Skeletal muscle satellite cell (primary cell): ENCODE measurements at regions not wholly inside any gene's neighbourhood (a gene's known extent, or its start where the extent isn't known, plus 50 kb on each side); places are given as distances from the start of the nearest gene placed in this dataset.
"Not testable (repeated sequence)": the region's sequence is repeated elsewhere in the genome, so short reads cannot be mapped to it uniquely, and the experiment has no call there.

Source experiments
- H3K27me3 ChIP-seq: 2 replicates; pipeline ENCODE4 v1.7.0; 2013; ENCODE audit warnings: low read length; ENCODE audit not compliant: control insufficient read depth, insufficient read depth
- H3K36me3 ChIP-seq: 2 replicates; pipeline ENCODE4 v1.7.0; 2013; ENCODE audit warnings: mild to moderate bottlenecking, control low read depth, low read length; ENCODE audit not compliant: insufficient read depth
- H3K4me1 ChIP-seq: 2 replicates; pipeline ENCODE4 v1.7.0; 2013; ENCODE audit warnings: low read length; ENCODE audit not compliant: control insufficient read depth, insufficient read depth
- H3K4me2 ChIP-seq: 2 replicates; pipeline ENCODE4 v1.7.0; 2013; ENCODE audit warnings: mild to moderate bottlenecking, low read length
- H3K4me3 ChIP-seq: 2 replicates; pipeline ENCODE4 v1.7.0; 2013; ENCODE audit warnings: low read length
- H3K9ac ChIP-seq: 2 replicates; pipeline ENCODE4 v1.7.0; 2013; ENCODE audit warnings: mild to moderate bottlenecking, low read depth, low read length, moderate library complexity
- H3K9me3 ChIP-seq: replicated peaks from 2 replicates; pipeline ENCODE4 v1.7.0; 2013; ENCODE audit warnings: mild to moderate bottlenecking, control low read depth, low read length

- H3K4me2 ChIP-seq, H3K9ac ChIP-seq, H3K4me3 ChIP-seq, H3K9me3 ChIP-seq, H3K4me1 ChIP-seq, H3K36me3 ChIP-seq, H3K27me3 ChIP-seq: not testable (repeated sequence)
Observed at GRCh38 chr9:106501210-106501609, 361.8 kb upstream of the ZNF462 start.

GRCh38 chr9:106502930-106503329 lies 360.0 kb upstream of the ZNF462 start:
- Histone ChIP-seq H3K27me3 (no peaks in the 10 kb centered on the region), H3K4me1 (no peaks in the 10 kb centered on the region), H3K9ac (no peak overlapping the region), H3K4me3 (no peak overlapping the region), H3K36me3 (no peaks in the 10 kb centered on the region), H3K9me3 (no peaks in the 10 kb centered on the region), H3K4me2 (no peak overlapping the region)

GRCh38 chr9:106503759-106504158 lies 359.2 kb upstream of the ZNF462 start:
- Histone ChIP-seq H3K4me2 (no peak overlapping the region), H3K4me3 (no peak overlapping the region), H3K36me3 (no peaks in the 10 kb centered on the region), H3K27me3 (no peaks in the 10 kb centered on the region), H3K9me3 (no peaks in the 10 kb centered on the region), H3K9ac (no peak overlapping the region), H3K4me1 (no peaks in the 10 kb centered on the region)

DNA sequence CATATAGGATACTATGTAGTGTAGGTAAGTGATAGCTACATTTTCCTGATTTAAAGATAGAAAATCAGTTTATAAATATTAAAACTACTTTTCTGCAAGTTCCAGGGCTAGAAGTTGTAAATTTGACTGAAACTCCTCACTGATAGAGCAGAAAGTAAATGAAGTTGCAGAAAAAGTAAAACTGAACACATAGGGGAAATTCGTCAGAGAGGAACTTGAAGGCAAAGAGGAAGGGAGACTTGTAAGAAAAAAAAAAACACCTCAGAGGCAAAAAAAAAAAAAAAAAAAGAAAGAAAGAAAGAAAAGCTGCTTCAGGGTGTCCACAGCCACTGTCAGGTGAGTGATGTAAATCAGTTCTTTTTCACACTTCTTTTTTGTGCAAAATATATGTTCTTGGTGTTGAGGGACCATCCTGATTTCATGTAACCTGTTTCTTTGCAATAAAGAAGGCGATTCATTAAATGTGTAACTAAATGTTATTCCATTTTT lies 336.2 kb upstream of the ZNF462 start:
- Histone ChIP-seq H3K36me3 (no peaks in the 10 kb centered on the region), H3K4me1 (no peaks in the 10 kb centered on the region), H3K9me3 (no peaks in the 10 kb centered on the region), H3K27me3 (no peaks in the 10 kb centered on the region), H3K9ac (no peak overlapping the region), H3K4me2 (no peak overlapping the region), H3K4me3 (no peak overlapping the region)

GRCh38 chr9:106528158-106528557 lies 334.8 kb upstream of the ZNF462 start:
- Histone ChIP-seq H3K4me1 (no peaks in the 10 kb centered on the region), H3K9ac (no peak overlapping the region), H3K4me2 (no peak overlapping the region), H3K4me3 (no peak overlapping the region), H3K27me3 (no peaks in the 10 kb centered on the region), H3K36me3 (no peaks in the 10 kb centered on the region), H3K9me3 (no peaks in the 10 kb centered on the region)

- Histone ChIP-seq H3K4me2 (no peak overlapping the region), H3K9me3 (no peaks in the 10 kb centered on the region), H3K4me1 (no peaks in the 10 kb centered on the region), H3K27me3 (no peaks in the 10 kb centered on the region), H3K4me3 (no peak overlapping the region), H3K36me3 (no peaks in the 10 kb centered on the region), H3K9ac (no peak overlapping the region)
Observed at GRCh38 chr9:106529616-106530015, 333.4 kb upstream of the ZNF462 start.

GRCh38 chr9:106531491-106531890 lies 331.5 kb upstream of the ZNF462 start:
- no peak overlapping the region for H3K9ac ChIP-seq
- H3K4me1 ChIP-seq: no peaks in the 10 kb centered on the region
- H3K4me3 ChIP-seq: no peak overlapping the region
- H3K4me2 ChIP-seq: no peak overlapping the region
- no peaks in the 10 kb centered on the region for H3K9me3 ChIP-seq
- H3K27me3 ChIP-seq: no peaks in the 10 kb centered on the region
- H3K36me3 ChIP-seq: no peaks in the 10 kb centered on the region

- no peak overlapping the region for H3K4me3 ChIP-seq
- no peaks in the 10 kb centered on the region for H3K4me1 ChIP-seq
- no peaks in the 10 kb centered on the region for H3K27me3 ChIP-seq
- H3K4me2 ChIP-seq: no peak overlapping the region
- no peaks in the 10 kb centered on the region for H3K36me3 ChIP-seq
- H3K9me3 ChIP-seq: no peaks in the 10 kb centered on the region
- no peak overlapping the region for H3K9ac ChIP-seq
Observed at GRCh38 chr9:106532306-106533015, 330.5 kb upstream of the ZNF462 start.

DNA sequence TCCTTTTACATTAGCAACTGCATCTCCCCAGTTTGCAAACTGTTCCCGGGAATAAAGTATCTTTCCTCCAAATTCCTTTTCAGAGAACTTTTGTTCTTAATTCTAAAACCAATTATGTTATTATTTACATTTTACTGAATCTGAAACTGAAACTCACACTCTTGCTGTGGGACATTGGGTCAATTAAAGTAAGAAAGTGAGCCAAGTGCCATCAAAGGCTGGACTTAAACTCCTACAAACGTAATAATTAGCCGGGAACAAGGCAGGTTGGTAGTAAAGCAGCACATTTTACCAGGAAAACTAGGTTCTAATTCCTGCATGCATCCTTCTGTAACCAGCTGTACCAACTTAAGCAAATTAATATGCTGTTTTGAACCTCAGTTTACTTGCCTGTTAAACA lies 328.2 kb upstream of the ZNF462 start:
- Histone ChIP-seq H3K4me3 (no peak overlapping the region), H3K9me3 (no peaks in the 10 kb centered on the region), H3K27me3 (no peaks in the 10 kb centered on the region), H3K9ac (no peak overlapping the region), H3K4me1 (no peaks in the 10 kb centered on the region), H3K4me2 (no peak overlapping the region), H3K36me3 (no peaks in the 10 kb centered on the region)

- Histone ChIP-seq H3K4me2 (no peak overlapping the region), H3K4me1 (no peaks in the 10 kb centered on the region), H3K4me3 (no peak overlapping the region)
Observed at GRCh38 chr9:106535439-106535838, 327.5 kb upstream of the ZNF462 start.

DNA sequence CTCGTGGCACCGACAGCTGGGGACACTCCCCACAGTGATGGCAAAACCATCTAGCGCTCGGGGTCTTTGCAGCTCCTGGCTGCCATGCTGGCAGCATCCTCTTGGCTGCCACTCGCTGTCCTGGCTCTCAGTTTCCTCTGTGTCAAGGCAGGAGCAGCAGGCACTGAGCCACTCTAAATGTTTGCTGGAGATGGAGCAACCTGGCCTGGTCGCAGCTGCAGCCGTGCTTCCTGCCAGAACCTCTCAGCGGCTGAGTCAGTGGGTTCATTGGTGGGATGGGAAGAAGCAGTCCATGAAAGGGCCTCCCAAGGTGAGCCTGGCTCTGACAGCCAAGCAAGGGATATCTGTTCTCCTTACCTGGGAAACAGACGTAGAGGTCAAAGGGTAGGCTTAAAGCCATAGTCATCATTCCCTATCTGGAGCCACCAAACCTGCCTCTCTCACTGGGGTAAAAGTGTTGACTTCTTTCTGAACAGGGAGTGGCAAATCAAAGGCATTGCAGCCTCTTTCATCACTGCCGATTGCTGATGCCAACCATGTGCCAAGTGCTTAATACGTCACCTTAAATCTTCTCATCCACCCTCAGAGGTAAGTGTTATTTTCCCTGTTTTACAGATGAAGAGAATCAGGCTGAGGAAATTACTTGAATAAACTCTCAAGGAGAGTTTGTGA lies 304.8 kb upstream of the ZNF462 start:
- Histone ChIP-seq H3K9me3 (no peaks in the 10 kb centered on the region), H3K4me1 (no peaks in the 10 kb centered on the region), H3K36me3 (no peaks in the 10 kb centered on the region), H3K4me2 (no peak overlapping the region), H3K27me3 (no peaks in the 10 kb centered on the region), H3K4me3 (no peak overlapping the region), H3K9ac (no peak overlapping the region)

More at GRCh38 chr9:106535439-106535838, 327.5 kb upstream of the ZNF462 start:
- Histone ChIP-seq H3K27me3 (no peaks in the 10 kb centered on the region), H3K36me3 (no peaks in the 10 kb centered on the region), H3K9me3 (no peaks in the 10 kb centered on the region), H3K9ac (no peak overlapping the region)

GRCh38 chr9:106560540-106560939 lies 302.4 kb upstream of the ZNF462 start:
- H3K9me3 ChIP-seq: no peaks in the 10 kb centered on the region
- no peak overlapping the region for H3K9ac ChIP-seq
- H3K36me3 ChIP-seq: no peaks in the 10 kb centered on the region
- no peak overlapping the region for H3K4me2 ChIP-seq
- H3K4me1 ChIP-seq: no peaks in the 10 kb centered on the region
- H3K4me3 ChIP-seq: no peak overlapping the region
- no peaks in the 10 kb centered on the region for H3K27me3 ChIP-seq
